H9 (cell line): ENCODE measurements at regions not wholly inside any gene's neighbourhood (a gene's known extent, or its start where the extent isn't known, plus 50 kb on each side); places are given as distances from the start of the nearest gene placed in this dataset.
A peak's percentile ranks its signal among the peaks of the same experiment; 100 is the strongest.

Experiments
- DNase-seq: peaks from one replicate; pipeline ENCODE4 v3.0.0-alpha.2; 2017
- H2AFZ ChIP-seq: one replicate; pipeline ENCODE4 v1.6.1; 2013; ENCODE audit warnings: mild to moderate bottlenecking, low read length, control low read depth, moderate library complexity
- H2AK5ac ChIP-seq: 2 replicates; pipeline ENCODE4 v1.6.1; 2013; ENCODE audit warnings: low read length, control low read depth, mixed read lengths; ENCODE audit not compliant: insufficient read length
- H2BK120ac ChIP-seq: one replicate; pipeline ENCODE4 v1.6.1; 2013; ENCODE audit warnings: low read depth, mild to moderate bottlenecking, low read length, control low read depth, inconsistent platforms; ENCODE audit not compliant: poor library complexity, severe bottlenecking
- H2BK12ac ChIP-seq: 2 replicates; pipeline ENCODE4 v1.6.1; 2013; ENCODE audit warnings: low read length, control low read depth, mixed read lengths, low read depth; ENCODE audit not compliant: insufficient read length
- H2BK15ac ChIP-seq: 2 replicates; pipeline ENCODE4 v1.6.1; 2013; ENCODE audit warnings: low read depth, low read length, control low read depth
- H2BK20ac ChIP-seq: one replicate; pipeline ENCODE4 v1.6.1; 2013; ENCODE audit warnings: low read depth, mild to moderate bottlenecking, low read length, control low read depth, inconsistent platforms; ENCODE audit not compliant: poor library complexity, severe bottlenecking
- H2BK5ac ChIP-seq: 2 replicates; pipeline ENCODE4 v1.6.1; 2013; ENCODE audit warnings: low read length, control low read depth, mixed read lengths; ENCODE audit not compliant: insufficient read length
- H3K14ac ChIP-seq: 2 replicates; pipeline ENCODE4 v1.6.1; 2013; ENCODE audit warnings: low read length, control low read depth; ENCODE audit not compliant: insufficient read depth
- H3K18ac ChIP-seq: 2 replicates; pipeline ENCODE4 v1.6.1; 2013; ENCODE audit warnings: low read depth, mild to moderate bottlenecking, mixed read lengths, low read length, control low read depth; ENCODE audit not compliant: insufficient read length
- H3K23ac ChIP-seq: 2 replicates; pipeline ENCODE4 v1.6.1; 2013; ENCODE audit warnings: low read length, control low read depth, mixed read lengths, low read depth; ENCODE audit not compliant: insufficient read length
- H3K23me2 ChIP-seq: 2 replicates; pipeline ENCODE4 v1.6.1; 2013; ENCODE audit warnings: low read depth, mild to moderate bottlenecking, mixed read lengths, low read length, control low read depth; ENCODE audit not compliant: insufficient read length, poor library complexity, severe bottlenecking
- H3K27ac ChIP-seq: 2 replicates; pipeline ENCODE4 v1.5.1; 2013; ENCODE audit warnings: low read length, control low read depth, mixed read lengths, low read depth; ENCODE audit not compliant: insufficient read length
- H3K27me3 ChIP-seq: 2 replicates; pipeline ENCODE4 v1.6.1; 2013; ENCODE audit warnings: low read length, control low read depth, inconsistent platforms; ENCODE audit not compliant: insufficient read depth
- H3K4ac ChIP-seq: 2 replicates; pipeline ENCODE4 v1.6.1; 2013; ENCODE audit warnings: low read depth, mild to moderate bottlenecking, control low read depth, inconsistent platforms, low read length, moderate library complexity
- H3K4me1 ChIP-seq: 2 replicates; pipeline ENCODE4 v1.6.1; 2013; ENCODE audit warnings: low read length, control low read depth, inconsistent platforms; ENCODE audit not compliant: insufficient read depth
- H3K4me2 ChIP-seq: 2 replicates; pipeline ENCODE4 v1.6.1; 2013; ENCODE audit warnings: low read length, control low read depth, mixed read lengths; ENCODE audit not compliant: insufficient read length, insufficient read depth
- H3K56ac ChIP-seq: 2 replicates; pipeline ENCODE4 v1.6.1; 2013; ENCODE audit warnings: low read depth, mild to moderate bottlenecking, mixed read lengths, low read length, control low read depth; ENCODE audit not compliant: insufficient read length
- H3K79me1 ChIP-seq: 2 replicates; pipeline ENCODE4 v1.6.1; 2013; ENCODE audit warnings: low read depth, mild to moderate bottlenecking, moderate library complexity, low read length, control low read depth, inconsistent platforms; ENCODE audit not compliant: insufficient read depth, poor library complexity, severe bottlenecking
- H3K79me2 ChIP-seq: 2 replicates; pipeline ENCODE4 v1.6.1; 2013; ENCODE audit warnings: low read length, control low read depth, inconsistent platforms; ENCODE audit not compliant: insufficient read depth
- H3K9ac ChIP-seq: 2 replicates; pipeline ENCODE4 v1.6.1; 2013; ENCODE audit warnings: low read length, control low read depth, mixed read lengths; ENCODE audit not compliant: insufficient read length; ENCODE audit errors: extremely low read depth
- H3K9me3 ChIP-seq: one replicate; pipeline ENCODE4 v1.6.1; 2013; ENCODE audit warnings: low read depth, low read length, inconsistent platforms; ENCODE audit not compliant: control insufficient read depth
- H3T11ph ChIP-seq: one replicate; pipeline ENCODE4 v1.6.1; 2013; ENCODE audit warnings: mild to moderate bottlenecking, low read length, control low read depth, inconsistent platforms
- H4K20me1 ChIP-seq: one replicate; pipeline ENCODE4 v1.6.1; 2013; ENCODE audit not compliant: control insufficient read depth, insufficient read length, insufficient read depth
- H4K5ac ChIP-seq: 2 replicates; pipeline ENCODE4 v1.6.1; 2013; ENCODE audit warnings: low read depth, mild to moderate bottlenecking, mixed read lengths, low read length, control low read depth; ENCODE audit not compliant: insufficient read length
- H4K8ac ChIP-seq: replicated peaks from 2 replicates; pipeline ENCODE4 v1.6.1; 2013; ENCODE audit warnings: low read length, control low read depth, mixed read lengths, low read depth; ENCODE audit not compliant: insufficient read length
- H4K91ac ChIP-seq: 2 replicates; pipeline ENCODE4 v1.6.1; 2013; ENCODE audit warnings: low read depth, mild to moderate bottlenecking, moderate library complexity, mixed read lengths, low read length, control low read depth; ENCODE audit not compliant: insufficient read length
- H3K27ac Mint-ChIP-seq, 3 experiments: 2 replicates in 2 of 3; 3 replicates in 1 of 3; pipeline ENCODE4 v1.8.0; 2020 to 2021; ENCODE audit warnings: mixed read lengths in 3 of 3, mild to moderate bottlenecking in 1 of 3, moderate library complexity in 1 of 3
- H3K27me3 Mint-ChIP-seq: 2 replicates; pipeline ENCODE4 v1.8.0; 2021; ENCODE audit warnings: low read depth, mild to moderate bottlenecking, moderate library complexity, mixed read lengths
- H3K36me3 Mint-ChIP-seq, 3 experiments: 2 replicates in 2 of 3; 3 replicates in 1 of 3; pipeline ENCODE4 v1.8.0; 2020 to 2021; ENCODE audit warnings: low read depth in 3 of 3, mixed read lengths in 3 of 3; ENCODE audit not compliant: insufficient read depth in 1 of 3
- H3K4me1 Mint-ChIP-seq, 2 experiments: 2 replicates each; pipeline ENCODE4 v1.8.0; 2020; ENCODE audit warnings: mixed read lengths in 2 of 2
- H3K4me3 Mint-ChIP-seq, 2 experiments: 2 replicates in 1 of 2; 3 replicates in 1 of 2; pipeline ENCODE4 v1.8.0; 2020 to 2021; ENCODE audit warnings: mild to moderate bottlenecking in 2 of 2, mixed read lengths in 2 of 2, moderate library complexity in 1 of 2
- H3K9me3 Mint-ChIP-seq, 2 experiments: 2 replicates in 1 of 2; 3 replicates in 1 of 2; pipeline ENCODE4 v1.8.0; 2020; ENCODE audit warnings: mild to moderate bottlenecking in 2 of 2, mixed read lengths in 2 of 2, moderate library complexity in 1 of 2
- CTCF ChIP-seq: fragments of 200-600 bp; sonication (generic); conservative IDR thresholded peaks from 3 replicates; pipeline ENCODE4 v1.8.0; 2021; ENCODE audit warnings: antibody characterized with exemption, mild to moderate bottlenecking
- WGBS: extraction: QIAGEN DNeasy Blood & Tissue Kit; methylation state at CpG from one replicate; pipeline ENCODE4 v1.1.7; 2013; ENCODE audit warnings: missing lambda C conversion rate, low lambda C conversion rate, mixed read lengths; ENCODE audit not compliant: insufficient read length; ENCODE audit errors: extremely low coverage; 5-methylcytosine and 5-hydroxymethylcytosine counted together

GRCh38 chr2:42967959-42968674 lies 175.7 kb upstream of the HAAO start:
- Histone ChIP-seq H3K9ac (no peak overlapping the region), H3K27ac (no peak overlapping the region), H4K5ac (no peak overlapping the region), H3K4ac (no peak overlapping the region), H2BK5ac (no peak overlapping the region), H2BK120ac (no peak overlapping the region), H3K79me1 (no peaks in the 10 kb centered on the region), H2AFZ (no peak overlapping the region), H3T11ph (no peak overlapping the region), H4K91ac (no peak overlapping the region), H3K14ac (peak overlapping the region; percentile 69), H2AK5ac (no peak overlapping the region), H3K79me2 (no peaks in the 10 kb centered on the region), H2BK20ac (no peak overlapping the region), H4K8ac (no peak overlapping the region), H3K4me1 (no peaks in the 10 kb centered on the region), H3K4me2 (no peak overlapping the region), H3K23me2 (no peaks in the 10 kb centered on the region), H2BK12ac (no peak overlapping the region), H3K27me3 (no peaks in the 10 kb centered on the region), H4K20me1 (no peaks in the 10 kb centered on the region), H3K23ac (no peak overlapping the region), H3K9me3 (no peaks in the 10 kb centered on the region), H3K18ac (peak overlapping the region; percentile 30), H3K56ac (no peak overlapping the region), H2BK15ac (no peak overlapping the region)
- no peak for TF ChIP-seq CTCF
- no peaks in the 10 kb centered on the region; a peak in 1 of 5 replicates for H3K9me3 Mint-ChIP-seq
- no peaks in the 10 kb centered on the region; the same call in 1 of the 2 replicates for H3K27me3 Mint-ChIP-seq
- H3K4me1 Mint-ChIP-seq, result peaks cover under 1 to 5% of the 10 kb centered on the region in 2 experiments
- no peak overlapping the region for H3K27ac Mint-ChIP-seq
- no peaks in the 10 kb centered on the region for H3K36me3 Mint-ChIP-seq
- no peak overlapping the region for H3K4me3 Mint-ChIP-seq
- no CpG with 5 or more reads among the region's 15 CpGs for WGBS
- no peak for DNase-seq
